GM19035 (cell line): ENCODE measurements at regions not wholly inside any gene's neighbourhood (a gene's known extent, or its start where the extent isn't known, plus 50 kb on each side); places are given as distances from the start of the nearest gene placed in this dataset.
"Not testable (repeated sequence)": the region's sequence is repeated elsewhere in the genome, so short reads cannot be mapped to it uniquely, and the experiment has no call there.

ENCODE experiments used
- ATAC-seq: cut with Tn5 transposase; IDR thresholded peaks from one replicate; pipeline ENCODE4 v1.9.1; 2021; ENCODE audit not compliant: unreplicated experiment

DNA sequence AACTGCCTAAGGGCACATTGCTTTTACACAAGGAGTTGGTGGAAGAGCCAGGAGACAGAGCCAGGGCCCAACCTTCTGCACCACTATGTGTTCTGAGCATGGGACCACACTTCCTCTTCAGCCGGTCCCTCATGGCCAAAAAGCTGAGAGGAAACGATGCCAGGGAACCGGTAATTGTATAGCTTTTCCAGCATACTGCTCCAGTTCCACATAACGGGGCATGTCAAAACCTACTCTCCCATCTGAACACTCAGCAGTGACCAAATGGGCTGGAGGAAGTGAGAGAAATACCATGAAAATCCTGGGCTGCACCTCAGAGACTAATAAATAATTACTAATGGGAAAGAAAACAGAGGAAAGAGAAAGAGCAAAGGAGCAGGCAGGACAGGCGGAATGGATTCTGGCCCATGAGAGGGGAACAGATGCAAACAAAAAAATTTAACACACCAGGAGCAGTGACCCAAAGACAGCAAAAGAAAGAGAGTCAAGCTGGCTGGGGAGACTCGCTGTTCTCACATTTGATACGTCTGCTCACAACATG is 52.0 kb upstream of the BMP2 start:
- no peak for ATAC-seq

DNA sequence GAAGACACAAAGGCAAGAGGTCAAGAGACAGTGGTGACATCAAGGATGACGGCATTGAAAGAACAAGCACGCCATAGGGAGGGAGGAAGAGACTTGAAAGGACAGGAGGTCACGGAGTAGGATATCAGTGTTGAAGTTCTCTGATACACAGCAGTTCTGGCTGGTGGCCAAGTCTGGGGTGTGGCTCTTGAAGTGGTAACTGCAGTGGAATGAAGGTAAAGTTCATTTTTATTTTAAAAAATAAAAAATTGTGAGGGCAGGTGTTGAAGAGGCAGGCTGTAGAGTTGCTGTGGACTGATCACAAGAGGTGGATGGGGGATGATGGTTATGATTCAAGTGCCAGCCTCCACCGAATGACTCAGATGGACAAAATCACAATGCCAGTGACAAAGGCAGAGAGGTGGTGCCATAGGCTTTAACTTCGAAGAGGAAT is 53.2 kb upstream of the BMP2 start:
- no peak for ATAC-seq

DNA sequence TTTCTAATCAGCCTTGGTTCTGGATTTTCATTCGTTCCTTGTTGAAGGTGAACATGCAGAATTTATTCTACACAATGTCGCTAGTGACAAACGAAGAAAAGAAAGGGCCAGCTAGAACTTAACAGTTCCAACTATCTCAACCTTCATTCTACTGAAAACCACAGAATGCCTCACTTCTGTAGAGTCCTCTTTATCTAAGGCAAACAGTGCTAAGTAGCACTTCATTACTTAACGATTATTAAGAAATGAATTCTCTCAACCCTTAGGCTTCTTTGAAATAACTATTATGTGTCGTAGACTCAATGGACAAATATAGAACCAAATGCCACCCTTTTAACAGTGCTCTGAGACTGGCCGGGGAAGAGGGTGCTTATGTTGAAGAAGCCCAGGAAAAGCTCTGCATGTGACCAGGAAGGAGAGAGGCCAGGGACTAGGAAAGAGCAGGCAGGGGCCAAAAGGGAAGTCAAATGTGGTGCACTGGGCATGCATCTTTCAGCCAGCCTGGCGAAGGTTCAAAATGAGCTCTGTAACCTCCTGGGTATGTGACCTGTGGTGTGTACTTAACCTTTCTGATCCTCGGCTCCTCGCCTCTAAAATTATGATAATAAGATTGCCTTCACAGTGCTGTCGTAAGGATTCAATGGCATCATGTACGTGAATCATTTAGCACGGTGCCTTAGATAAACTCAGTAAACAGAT is 55.4 kb upstream of the BMP2 start:
- ATAC-seq: no peak

DNA sequence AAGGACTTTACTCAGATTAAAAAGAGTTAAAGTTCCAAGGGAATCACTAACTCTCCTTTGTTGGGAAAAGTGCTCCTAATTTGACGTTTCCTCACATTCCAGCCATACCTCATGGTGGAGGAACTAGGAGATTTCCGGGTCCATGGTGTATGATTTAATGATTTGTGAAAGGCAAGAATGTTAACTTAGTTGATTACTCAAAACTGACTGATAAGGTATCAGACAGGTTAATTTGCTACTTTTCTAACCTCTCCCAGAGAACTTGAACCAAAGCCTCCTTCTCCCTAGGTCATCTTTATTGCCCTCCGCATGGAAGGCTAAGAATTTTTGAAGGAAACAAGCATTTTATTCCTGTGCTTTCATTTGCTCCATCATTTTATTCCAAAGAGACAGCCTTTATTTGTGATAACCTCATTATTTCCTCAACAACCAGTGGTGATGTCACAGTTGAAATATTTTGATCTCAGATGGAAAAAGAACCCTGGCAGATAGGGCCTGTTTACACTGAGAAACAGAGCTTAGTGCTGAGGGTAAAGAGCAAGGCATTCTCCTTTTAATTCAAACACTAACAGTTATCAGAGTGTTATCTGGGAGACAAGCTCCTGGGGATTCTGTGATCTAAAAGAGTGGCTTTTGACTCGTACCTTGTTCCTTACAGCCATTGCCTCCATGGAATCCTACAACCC is 57.4 kb upstream of the BMP2 start:
- no peak for ATAC-seq

DNA sequence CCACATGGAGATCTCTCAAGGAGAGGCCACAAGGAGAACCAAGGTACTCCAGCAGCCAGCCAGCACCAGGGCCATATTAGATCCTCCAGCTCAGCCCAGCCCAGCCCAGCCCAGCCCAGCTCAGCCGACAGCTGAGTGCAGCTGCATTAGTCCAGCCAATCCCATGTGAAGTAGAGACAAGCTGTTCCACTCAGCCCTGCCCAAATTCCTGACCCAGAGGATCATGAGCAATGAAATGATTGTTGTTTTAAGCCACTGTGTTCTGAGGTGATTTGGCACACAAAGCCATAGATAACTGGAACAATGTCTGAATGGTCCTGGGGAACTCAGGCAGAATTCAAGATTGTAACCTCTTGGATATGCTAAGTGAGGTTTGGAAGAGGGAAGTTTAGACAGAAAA is 59.5 kb upstream of the BMP2 start:
- no peak for ATAC-seq

DNA sequence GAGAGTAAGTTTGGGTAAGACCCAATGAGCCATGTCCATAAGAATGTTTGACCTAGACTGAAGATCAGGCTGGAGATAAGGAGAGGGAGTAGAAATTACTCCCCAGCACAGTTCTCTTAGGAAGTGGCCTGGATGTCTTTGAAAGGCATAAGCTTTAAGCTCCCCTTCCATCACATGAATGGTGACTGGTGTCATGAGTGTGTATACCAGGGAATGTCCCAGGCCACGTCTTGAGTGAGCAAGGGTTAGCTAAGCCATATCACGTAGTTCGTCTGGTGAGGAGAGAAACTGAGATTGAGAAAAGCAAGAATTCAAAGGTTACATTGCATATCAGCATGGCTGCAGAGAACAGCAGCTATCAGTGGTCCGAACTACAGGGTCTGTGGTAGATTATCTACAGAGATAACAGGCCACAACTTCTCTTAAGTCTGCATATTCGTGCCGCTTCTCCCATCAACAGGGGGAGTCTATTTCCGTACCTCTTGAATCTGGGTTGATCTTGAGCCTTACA is 60.1 kb upstream of the BMP2 start:
- no peak for ATAC-seq

DNA sequence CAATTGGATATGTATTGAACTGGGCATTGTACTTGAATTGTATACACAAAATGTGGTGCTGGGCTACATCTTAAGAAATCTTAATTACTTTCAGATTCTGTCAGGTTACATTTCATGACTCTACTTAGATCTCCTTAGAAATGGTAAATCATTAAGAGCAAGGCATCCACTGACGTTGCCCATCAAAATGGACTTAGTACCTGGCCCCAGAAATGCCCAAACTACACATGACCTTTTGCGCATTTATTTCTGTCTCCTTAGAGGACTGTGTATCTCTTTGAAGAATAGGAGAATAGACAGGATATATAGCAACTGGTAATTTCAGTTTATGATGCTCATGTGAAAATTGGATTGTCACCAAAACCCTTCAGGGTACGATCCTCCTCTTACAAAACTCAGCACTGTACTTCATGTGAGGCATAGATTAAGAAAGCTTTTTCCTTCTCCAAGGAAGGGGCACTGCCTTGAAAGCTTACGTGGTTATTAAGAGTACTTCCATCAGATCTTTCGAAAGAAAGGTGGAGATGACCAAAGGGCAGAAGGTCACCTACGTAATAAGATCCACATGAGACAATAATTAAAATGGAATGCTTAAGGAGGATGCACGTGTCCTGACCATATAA is 61.4 kb upstream of the BMP2 start:
- no peak for ATAC-seq

DNA sequence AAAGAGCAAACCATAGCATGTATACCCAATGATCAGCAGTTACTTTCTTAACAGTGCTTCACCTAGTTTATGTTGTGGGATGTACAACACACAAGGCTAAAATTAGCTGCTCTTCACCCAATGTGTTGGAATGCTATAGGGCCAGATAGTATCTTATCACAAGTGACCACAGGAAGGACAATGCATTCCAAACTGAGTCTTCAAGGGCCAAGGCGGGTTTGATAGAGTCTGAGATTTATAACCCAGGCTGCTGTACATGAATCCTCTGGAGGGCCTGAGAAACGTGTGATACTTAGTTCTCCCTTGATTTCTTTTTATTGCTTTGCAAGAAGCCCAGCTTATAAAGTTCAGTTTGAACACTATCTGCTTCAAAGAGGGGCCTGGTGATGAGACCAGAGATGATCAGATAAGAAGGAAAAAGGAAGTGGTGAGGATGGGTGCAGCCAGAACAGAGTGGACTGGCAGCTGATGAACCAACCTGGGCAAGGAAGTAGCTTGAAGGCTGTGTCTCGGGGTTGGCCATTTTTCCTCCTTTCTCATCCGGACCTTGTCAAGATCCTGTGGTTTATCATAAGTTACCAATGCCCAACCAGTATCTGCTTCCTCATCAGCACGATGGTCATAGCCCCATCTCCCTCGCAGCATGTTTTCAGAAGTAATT is 62.2 kb upstream of the BMP2 start:
- ATAC-seq: no peak

DNA sequence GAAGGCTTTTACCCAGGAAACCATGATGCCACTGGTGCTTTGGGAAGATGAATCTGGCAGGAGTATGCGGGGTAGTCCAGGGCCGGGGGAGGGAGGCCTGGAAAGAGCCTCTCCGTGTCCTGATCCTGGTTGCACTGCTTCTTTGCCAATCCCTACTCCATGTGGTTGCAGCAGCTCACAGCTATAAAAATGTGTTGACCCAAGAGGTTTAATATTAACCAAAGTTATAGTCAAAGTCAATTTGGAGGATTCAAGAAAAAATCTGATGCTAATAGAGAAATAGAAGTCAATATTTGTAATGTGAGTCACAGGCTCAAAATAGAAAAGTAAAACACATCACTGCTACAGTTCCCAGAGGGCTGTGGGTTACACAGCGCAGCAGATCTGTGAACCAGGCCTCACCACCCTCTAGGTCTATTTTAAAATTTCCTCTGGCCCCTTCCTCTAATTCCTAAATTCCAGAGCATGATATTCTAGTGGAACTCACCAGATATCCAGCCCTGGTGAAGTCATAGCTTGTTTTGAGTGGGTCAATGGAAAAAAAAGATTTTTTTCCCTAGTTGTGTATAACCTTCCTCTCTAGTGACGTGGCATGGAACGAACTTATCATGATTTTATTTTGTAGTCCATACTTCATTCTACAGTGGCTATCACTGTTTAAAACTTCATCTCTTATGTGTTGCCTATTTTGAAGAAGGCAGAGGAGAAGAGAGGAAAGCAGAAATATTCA is 63.2 kb upstream of the BMP2 start:
- no peak for ATAC-seq

DNA sequence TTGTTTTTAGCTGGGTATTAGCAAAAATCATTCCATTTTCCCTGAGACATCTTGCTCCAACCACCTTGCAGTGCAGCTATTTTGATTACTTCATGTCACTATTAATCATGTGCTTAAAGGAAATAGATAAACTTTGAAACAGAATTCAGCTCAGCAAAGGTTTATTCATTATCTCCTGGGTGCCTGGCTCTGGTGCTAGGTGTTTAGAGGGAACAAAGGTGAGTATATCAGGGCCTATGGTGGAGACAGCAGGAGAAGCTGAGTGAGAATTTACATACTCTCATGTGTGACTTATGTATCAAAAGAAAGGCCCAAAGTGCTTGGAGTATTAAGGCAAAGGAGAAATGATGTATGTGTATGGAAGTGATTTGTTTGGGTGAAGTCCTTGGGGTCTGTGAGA is 63.8 kb upstream of the BMP2 start:
- ATAC-seq: no peak

DNA sequence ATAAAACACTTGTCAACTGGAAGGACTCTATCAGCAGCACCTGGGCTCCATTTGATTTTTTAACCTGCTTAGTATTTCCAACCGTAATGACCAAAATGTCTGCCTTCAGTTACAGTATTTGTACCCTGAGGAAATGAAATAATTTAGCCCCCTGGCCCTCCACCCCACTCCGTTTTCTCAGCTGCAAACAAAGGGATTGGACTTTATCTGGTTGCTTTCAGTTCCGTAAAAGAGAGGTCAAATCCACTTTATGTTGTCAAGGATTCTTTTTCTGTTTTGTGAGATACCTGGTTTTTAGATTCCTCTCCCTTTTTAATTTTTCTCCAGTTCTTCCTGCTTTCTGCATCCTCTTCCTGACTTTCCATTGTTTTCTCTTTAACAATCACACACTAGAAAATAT is 64.4 kb upstream of the BMP2 start:
- ATAC-seq: no peak

DNA sequence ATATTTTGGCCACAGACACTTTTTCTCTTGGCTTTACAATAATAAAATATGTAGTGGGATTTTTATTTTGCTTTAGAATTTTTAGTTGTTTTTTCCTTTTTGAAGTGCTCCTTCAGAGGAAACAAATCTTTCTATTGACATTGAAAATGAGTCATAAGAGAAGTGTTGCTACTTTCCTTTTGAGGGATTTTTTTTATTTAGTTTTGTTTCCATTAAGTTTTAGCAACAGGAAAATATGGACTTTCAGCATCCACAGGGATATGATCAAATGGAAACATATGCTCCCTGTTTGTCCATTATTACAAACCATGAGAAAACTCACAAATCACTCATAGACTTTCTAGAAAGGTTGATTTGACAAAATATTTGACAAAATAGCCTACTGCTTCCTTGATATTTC is 65.3 kb upstream of the BMP2 start:
- no peak for ATAC-seq

DNA sequence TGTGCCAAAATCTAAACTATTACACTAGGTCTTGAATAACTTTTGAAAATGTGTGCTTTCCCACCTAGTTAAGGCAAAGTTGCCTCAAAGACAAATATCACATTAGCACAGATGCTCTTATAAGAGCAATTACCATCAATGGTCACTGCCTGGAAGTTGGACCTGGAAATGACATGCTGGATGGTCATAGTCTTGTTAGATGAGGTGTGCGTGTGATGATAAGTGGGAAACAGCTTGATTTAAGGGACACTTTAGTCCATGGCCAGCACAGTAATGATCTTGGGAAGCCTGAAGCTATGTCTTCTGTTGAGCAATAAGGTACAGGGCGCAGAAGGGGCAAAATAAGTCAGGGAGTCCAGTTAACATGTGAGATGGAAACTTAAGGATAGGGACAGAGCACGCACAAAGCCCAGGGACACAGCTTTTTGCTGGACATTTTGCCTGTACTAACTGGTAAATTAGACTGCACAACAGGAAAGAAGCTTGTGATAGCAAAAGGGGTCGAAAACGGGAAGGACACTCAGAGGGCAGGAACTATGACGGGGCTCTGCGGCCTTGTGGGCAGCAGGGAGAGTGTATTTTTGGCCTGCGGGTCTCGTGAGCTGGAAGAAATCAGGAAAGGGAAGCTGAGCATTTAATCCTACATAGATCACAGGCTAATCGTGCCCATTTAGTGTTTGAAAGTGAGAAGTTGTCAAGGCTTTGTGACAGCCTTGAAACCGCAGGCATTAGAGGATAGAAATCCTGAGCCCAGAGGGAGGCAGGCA is 66.7 kb upstream of the BMP2 start:
- ATAC-seq: no peak

DNA sequence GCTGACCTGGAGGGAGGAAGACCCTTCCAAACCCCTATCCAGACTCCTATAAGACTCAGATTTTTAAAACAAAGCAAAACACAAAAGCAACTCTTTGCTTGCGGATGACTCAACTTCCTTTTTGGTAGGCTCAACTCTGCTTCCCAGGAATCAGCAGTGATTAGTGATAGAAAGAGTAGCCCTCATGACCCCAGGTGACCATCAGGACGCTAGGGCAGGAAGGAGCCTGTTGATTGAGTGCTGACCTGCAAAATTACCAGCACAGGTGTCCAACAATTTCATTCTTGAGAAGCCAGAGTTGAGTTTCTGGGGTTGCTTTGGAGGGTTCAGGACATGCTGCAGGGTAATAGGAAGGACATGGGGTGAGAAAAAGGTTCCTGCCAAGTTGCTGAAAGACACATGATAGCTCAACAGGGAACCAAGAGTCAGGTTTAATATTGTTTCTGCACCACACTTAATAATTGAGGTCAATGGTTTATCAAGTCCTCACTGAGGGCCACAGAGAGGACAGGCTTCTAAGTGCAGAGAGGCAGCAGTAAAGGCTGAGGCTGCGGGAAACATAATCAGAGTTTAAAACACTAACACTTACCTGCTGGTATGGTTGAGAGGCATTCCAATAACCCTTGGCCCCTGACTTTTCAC is 67.4 kb upstream of the BMP2 start:
- ATAC-seq: no peak

DNA sequence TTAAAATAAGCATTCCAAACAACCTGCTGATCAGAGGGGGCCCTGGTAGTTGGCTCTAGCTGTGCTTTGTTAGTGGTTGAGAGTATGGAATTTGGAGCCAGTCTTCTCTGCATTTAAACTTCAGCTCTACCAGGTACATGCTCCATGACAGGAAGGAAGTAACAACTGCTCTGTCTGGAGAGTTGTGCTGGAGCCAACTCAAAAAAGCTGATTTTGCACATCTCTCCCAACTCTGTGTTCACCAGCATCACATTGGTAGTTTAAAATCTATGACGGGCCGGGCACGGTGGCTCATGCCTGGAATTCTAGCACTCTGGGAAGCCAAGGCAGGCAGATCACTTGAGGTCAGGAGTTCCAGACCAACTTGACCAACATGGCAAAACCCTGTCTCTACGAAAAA is 68.8 kb upstream of the BMP2 start:
- ATAC-seq: no peak

DNA sequence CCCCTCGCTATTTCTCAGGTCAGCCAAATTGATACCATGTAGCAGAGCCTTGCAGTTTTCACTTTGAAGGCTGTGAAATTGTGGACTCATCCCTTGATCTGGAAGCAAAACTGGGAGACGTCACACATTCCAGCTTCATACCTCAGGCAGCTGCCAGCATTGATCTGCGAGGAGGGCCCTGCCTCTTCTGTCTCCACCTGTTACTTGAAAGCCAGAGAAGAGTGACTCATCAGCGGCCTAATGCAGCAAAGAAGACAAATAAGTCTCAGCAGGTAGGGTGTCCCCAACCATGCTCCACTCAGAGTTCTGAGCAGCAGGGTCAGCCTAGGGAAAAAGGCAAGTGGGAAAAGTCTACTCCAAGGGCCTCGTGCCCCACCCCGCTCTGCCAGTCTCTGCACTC is 69.4 kb upstream of the BMP2 start:
- no peak for ATAC-seq

DNA sequence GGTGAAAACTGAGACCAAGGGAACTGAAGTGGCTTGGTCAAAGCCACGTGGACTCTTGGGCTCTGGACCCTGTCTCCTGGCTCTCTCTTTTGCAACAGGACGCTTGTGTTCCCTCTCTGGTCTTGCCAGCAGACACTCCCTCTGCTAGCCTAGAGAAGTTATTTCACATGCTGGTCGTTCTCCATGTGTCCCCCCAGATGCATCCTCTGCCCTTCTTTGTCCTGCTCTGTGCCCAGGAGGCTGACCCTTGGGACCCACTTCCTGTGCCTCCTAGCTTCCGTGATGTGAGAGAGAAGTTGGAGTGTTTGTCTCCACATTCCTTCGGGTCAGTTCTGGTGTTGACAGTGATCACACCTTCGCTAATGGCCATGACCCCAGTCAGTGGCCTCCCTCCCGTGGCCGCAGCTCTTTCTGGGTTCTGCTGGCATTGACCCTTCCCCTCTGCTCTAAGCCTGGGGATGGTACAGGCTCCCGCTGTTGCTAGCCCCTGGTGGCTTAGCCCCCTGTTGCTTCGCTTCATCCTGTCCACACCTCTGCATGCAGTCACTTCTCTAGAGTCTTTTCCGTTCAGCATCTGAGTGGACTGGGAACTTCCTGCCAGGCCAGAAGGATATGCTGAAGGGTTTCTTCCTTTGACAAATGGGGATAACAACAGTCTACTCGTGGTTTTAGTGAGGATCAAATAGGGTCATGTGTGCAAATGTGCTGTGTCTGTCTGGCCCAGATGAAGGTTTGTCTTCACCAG is 70.1 kb upstream of the BMP2 start:
- no peak for ATAC-seq

DNA sequence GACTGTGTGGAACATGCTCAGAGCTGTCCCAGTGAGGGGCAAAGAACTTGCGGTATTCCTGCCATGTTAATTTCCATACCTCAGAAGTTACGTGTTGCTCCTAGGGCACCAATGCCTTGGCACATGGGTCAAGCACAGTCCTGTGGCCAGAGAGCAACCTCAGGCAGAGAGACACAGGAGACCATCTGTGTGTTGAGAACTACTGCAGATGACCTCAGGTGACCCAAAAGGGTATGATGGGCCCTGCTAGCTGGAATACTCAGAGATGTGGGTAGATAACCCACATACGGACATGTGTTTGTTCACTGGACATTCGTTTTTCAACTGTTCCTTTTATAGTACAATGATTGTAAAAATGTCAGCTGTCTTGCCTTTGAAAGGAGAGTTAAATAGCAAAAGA is 71.5 kb upstream of the BMP2 start:
- no peak for ATAC-seq

DNA sequence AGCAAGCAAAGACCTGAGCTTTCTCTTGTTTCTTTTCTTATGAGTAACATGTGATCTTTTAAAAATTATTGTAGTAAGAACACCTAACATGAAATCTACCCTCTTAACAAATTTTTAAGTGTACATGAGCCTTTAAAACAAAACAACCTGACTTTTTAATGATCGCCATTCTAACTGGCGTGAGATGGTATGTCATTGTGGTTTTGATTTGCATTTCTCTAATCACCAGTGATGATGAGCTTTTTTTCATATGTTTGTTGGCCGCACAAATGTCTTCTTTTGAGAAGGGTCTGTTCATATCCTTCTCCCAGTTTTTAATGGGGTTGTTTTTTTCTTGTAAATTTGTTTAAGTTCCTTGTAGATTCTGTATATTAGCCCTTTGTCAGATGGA is 73.7 kb upstream of the BMP2 start:
- not testable (repeated sequence) for ATAC-seq
